ENCODE measurements at regions not wholly inside any gene's neighbourhood (a gene's known extent, or its start where the extent isn't known, plus 50 kb on each side); places are given as distances from the start of the nearest gene placed in this dataset.

- TF ChIP-seq TAF1 (IDR thresholded peaks at IDR 0.05; ENCODE audit: low read depth) (no peak), RAD21 (IDR thresholded peaks at IDR 0.05; ENCODE audit: low read depth) (no peak), REST (IDR thresholded peaks at IDR 0.05; ENCODE audit: low read depth) (no peak), NFIC (IDR thresholded peaks at IDR 0.05) (no peak), TCF12 (IDR thresholded peaks at IDR 0.05; ENCODE audit: low read depth) (no peak), ZBTB7A (IDR thresholded peaks at IDR 0.05; ENCODE audit: low read depth) (no peak), EGR1 (IDR thresholded peaks at IDR 0.05) (no peak)
Observed at GRCh38 chr11:126134461-126135155, 71.9 kb upstream of the CDON start.

DNA sequence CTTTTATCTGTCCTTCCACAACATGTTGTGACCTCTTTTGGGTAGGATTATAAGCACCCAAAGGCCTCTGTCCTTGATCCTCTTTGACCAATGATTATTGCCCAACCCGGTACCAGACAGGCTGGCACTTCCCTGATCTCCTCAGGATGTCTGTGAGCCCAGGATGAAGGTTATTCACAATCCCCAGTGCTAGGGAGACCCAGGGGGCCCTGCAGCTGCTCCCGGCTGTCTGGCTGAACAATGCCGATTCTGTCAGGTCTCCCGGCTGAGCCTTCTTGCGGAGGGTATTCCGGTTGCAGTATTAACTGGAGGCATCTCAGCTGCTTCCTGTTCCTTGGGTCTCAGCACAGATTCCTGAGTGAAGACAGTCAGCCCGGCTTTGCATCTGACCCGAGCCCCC, 71.2 kb upstream of the CDON start:
- TF ChIP-seq CEBPB (IDR thresholded peaks at IDR 0.05) (no peak), TAF1 (IDR thresholded peaks at IDR 0.05; ENCODE audit: low read depth) (no peak), EP300 (IDR thresholded peaks at IDR 0.05; ENCODE audit: borderline replicate concordance) (no peak), TCF12 (IDR thresholded peaks at IDR 0.05; ENCODE audit: low read depth) (no peak), REST (IDR thresholded peaks at IDR 0.05; ENCODE audit: low read depth) (no peak), USF1 (IDR thresholded peaks at IDR 0.05) (no peak), EGR1 (IDR thresholded peaks at IDR 0.05) (no peak)
- TF ChIP-seq, protein P1, sequence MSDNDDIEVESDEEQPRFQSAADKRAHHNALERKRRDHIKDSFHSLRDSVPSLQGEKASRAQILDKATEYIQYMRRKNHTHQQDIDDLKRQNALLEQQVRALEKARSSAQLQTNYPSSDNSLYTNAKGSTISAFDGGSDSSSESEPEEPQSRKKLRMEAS (IDR thresholded peaks at IDR 0.05), result no peak

- TF ChIP-seq, protein P1 (IDR thresholded peaks at IDR 0.05), result no peak
- TF ChIP-seq EP300 (IDR thresholded peaks at IDR 0.05; ENCODE audit: borderline replicate concordance) (peak; percentile 83; the same call in 1 of the 2 replicates), CREB1 (IDR thresholded peaks at IDR 0.05; ENCODE audit: low read depth) (no peak), ZBTB7A (IDR thresholded peaks at IDR 0.05; ENCODE audit: low read depth) (no peak), TEAD4 (IDR thresholded peaks at IDR 0.05) (peak; percentile 90), RAD21 (IDR thresholded peaks at IDR 0.05; ENCODE audit: low read depth) (peak; percentile 37), YY1 (IDR thresholded peaks at IDR 0.05; ENCODE audit: low read depth) (no peak), TCF12 (IDR thresholded peaks at IDR 0.05; ENCODE audit: low read depth) (peak; percentile 89), NFIC (IDR thresholded peaks at IDR 0.05) (peak; percentile 97), FOXM1 (IDR thresholded peaks at IDR 0.05; ENCODE audit: borderline replicate concordance, low read depth) (peak; percentile 70)
Observed at GRCh38 chr11:126132319-126132718, 69.7 kb upstream of the CDON start.

DNA sequence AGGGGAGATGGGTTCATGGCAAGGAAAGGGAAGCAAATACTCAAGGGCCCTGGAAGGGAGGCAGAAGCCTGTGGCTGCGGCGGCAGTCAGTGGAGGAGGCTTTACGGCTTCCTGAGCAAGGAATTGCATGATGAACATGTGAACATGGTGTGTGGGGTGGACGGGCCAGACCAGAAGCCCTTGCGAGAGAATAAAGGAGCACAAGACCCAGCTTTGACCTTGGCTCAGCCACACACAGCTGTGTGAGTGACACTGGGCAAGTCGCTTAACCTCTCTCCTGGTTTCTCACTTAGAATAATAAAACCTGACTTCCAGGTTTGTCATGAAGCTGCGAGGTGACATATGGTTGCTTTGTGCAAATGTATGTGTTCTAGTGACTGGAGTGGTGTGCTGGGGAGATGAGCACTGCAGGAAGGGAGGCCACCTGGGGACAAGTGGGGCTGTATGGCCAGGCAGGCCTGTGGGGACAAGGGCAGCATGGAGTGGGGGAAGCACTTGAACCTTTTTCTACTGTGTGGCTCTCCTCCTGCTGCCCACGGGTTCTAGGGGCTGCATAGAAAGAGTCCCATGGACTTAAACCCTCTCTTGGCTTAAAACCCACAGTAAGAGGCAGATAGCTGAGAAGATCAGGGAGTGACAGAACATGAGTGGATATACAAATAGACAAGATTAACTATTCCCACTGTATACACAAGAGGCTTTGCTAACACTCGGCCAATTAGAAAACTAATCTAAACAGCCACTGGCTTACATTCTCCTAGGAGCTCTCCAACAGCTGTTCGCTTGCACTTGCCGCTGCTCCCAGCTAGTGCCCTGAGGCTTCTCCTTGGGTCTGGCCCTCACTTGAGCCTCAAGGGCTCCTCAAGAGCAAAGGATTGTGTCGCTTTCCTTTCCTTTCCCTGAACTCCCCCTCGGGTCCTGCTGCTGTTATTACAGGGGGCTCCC, 67.3 kb upstream of the CDON start:
- TF ChIP-seq REST (IDR thresholded peaks at IDR 0.05; ENCODE audit: low read depth) (peak; percentile 16; the same call in 1 of the 2 replicates), FOXM1 (IDR thresholded peaks at IDR 0.05; ENCODE audit: borderline replicate concordance, low read depth) (no peak)

GRCh38 chr11:126127898-126128297, 65.2 kb upstream of the CDON start:
- TF ChIP-seq, protein P1 (IDR thresholded peaks at IDR 0.05), result no peak
- TF ChIP-seq RAD21 (IDR thresholded peaks at IDR 0.05; ENCODE audit: low read depth), result no peak
- TF ChIP-seq USF1 (IDR thresholded peaks at IDR 0.05), result no peak
